Limb (tissue), 2 donors: ENCODE measurements at regions not wholly inside any gene's neighbourhood (a gene's known extent, or its start where the extent isn't known, plus 50 kb on each side); places are given as distances from the start of the nearest gene placed in this dataset.

ENCODE experiments used
- DNase-seq, 2 donors: peaks; one replicate each; pipeline ENCODE4 v3.0.0-alpha.2; 2016; ENCODE audit errors: extremely low spot score in 2 of 2

DNA sequence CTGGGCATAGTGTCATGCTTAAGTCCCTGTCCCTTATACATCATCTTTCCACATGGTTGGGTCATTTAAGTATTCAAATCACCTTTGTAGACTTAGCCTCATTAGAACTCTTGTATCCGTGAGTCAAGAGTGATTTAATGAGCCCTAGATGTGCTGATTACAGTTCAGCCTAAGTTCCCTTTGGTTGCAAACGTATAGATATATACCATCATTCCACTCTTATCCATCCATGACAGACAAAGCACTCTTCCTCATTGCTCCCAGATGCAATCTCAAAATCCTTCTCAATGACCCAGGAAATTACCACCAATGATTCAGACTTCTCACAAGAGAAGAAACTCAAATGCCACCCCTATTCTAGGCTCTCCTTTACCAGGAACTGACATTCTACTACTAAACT lies 50.2 kb upstream of the C3orf49 start:
- no peak for DNase-seq
